ENCODE measurements at regions not wholly inside any gene's neighbourhood (a gene's known extent, or its start where the extent isn't known, plus 50 kb on each side); places are given as distances from the start of the nearest gene placed in this dataset.

- Histone ChIP-seq H3K79me2 (no peaks in the 10 kb centered on the region), H3K36me3 (ENCODE audit: control insufficient read depth, insufficient read depth, low read length) (no peaks in the 10 kb centered on the region), H3K4me3 (ENCODE audit: low read depth, low read length) (no peak overlapping the region), H3K4me1 (no peaks in the 10 kb centered on the region), H3K9ac (no peak overlapping the region), H3K27ac (no peak overlapping the region), H3K4me2 (ENCODE audit: low read length) (no peak overlapping the region), H2AFZ (no peak overlapping the region), H3K27me3 (ENCODE audit: control insufficient read depth, insufficient read depth, low read length) (no peaks in the 10 kb centered on the region), H3K9me3 (ENCODE audit: control insufficient read depth, low read length) (no peaks in the 10 kb centered on the region)
- TF ChIP-seq CTCF (IDR thresholded peaks at IDR 0.05) = no peak
These were observed 303.7 kb upstream of the SLC24A2 start for GRCh38 chr9:20092561-20092960.

DNA sequence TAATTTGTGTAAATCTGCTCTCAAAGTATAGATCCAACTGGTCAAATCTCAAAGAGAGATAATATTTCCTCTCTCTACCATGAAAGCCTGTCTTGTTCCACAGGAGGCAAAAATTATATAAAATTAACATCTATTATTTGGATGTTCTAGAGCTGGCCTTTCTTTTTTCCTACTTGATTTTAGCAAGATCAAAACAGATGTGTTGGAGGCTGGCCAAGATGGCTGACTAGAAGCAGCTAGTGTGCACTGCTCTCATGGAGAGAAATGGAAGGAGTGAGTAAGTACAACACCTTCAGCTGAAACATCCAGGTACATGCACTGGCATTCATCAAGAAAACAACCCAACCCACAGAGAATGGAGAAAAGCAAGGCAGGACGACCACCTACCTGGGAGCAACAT is 298.6 kb upstream of the SLC24A2 start:
- no peak overlapping the region for H3K27ac ChIP-seq
- H3K79me2 ChIP-seq = no peaks in the 10 kb centered on the region
- H3K27me3 ChIP-seq (ENCODE audit: control insufficient read depth, insufficient read depth, low read length) = no peaks in the 10 kb centered on the region
- no peak overlapping the region for H3K4me2 ChIP-seq (ENCODE audit: low read length)
- H3K36me3 ChIP-seq (ENCODE audit: control insufficient read depth, insufficient read depth, low read length) = no peaks in the 10 kb centered on the region
- H3K4me3 ChIP-seq (ENCODE audit: low read depth, low read length) = no peak overlapping the region
- H3K9ac ChIP-seq = no peak overlapping the region
- no peaks in the 10 kb centered on the region for H3K4me1 ChIP-seq
- no peak overlapping the region for H2AFZ ChIP-seq
- TF ChIP-seq CTCF (IDR thresholded peaks at IDR 0.05) = no peak
- no peaks in the 10 kb centered on the region for H3K9me3 ChIP-seq (ENCODE audit: control insufficient read depth, low read length)

GRCh38 chr9:20085842-20086241 is 297.0 kb upstream of the SLC24A2 start:
- no peak for TF ChIP-seq CTCF (IDR thresholded peaks at IDR 0.05)
- H3K36me3 ChIP-seq (ENCODE audit: control insufficient read depth, insufficient read depth, low read length) = no peaks in the 10 kb centered on the region
- H3K9me3 ChIP-seq (ENCODE audit: control insufficient read depth, low read length) = no peaks in the 10 kb centered on the region
- H3K4me2 ChIP-seq (ENCODE audit: low read length) = no peak overlapping the region
- no peak overlapping the region for H3K27ac ChIP-seq
- no peak overlapping the region for H3K4me3 ChIP-seq (ENCODE audit: low read depth, low read length)
- H3K79me2 ChIP-seq = no peaks in the 10 kb centered on the region
- no peak overlapping the region for H3K9ac ChIP-seq
- H3K4me1 ChIP-seq = no peaks in the 10 kb centered on the region
- H2AFZ ChIP-seq = no peak overlapping the region
- no peaks in the 10 kb centered on the region for H3K27me3 ChIP-seq (ENCODE audit: control insufficient read depth, insufficient read depth, low read length)

DNA sequence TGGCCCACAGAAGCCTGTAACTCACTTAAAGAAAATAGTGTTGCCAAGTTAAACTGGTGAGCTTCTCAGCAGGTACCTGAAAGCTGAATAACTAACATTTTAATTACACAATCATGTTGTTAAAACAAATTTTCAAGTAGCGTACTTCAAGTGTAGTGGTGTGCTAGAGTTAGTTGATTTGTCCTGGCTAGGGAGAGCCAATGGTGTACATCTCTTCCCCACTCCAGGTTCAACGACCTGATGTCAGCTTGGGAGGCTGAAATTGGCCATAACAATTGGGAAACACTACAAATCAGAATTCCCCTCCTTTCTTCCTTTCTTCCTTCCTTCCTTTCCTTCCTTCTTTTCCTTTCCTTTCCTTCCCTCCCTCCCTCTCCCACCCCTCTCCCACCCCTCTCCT is 295.3 kb upstream of the SLC24A2 start:
- H3K79me2 ChIP-seq = no peaks in the 10 kb centered on the region
- H3K27ac ChIP-seq = no peak overlapping the region
- H3K9ac ChIP-seq = no peak overlapping the region
- H3K36me3 ChIP-seq (ENCODE audit: control insufficient read depth, insufficient read depth, low read length) = no peaks in the 10 kb centered on the region
- H3K4me3 ChIP-seq (ENCODE audit: low read depth, low read length) = no peak overlapping the region
- no peak overlapping the region for H2AFZ ChIP-seq
- H3K4me1 ChIP-seq = no peaks in the 10 kb centered on the region
- no peaks in the 10 kb centered on the region for H3K27me3 ChIP-seq (ENCODE audit: control insufficient read depth, insufficient read depth, low read length)
- no peak overlapping the region for H3K4me2 ChIP-seq (ENCODE audit: low read length)
- no peak for TF ChIP-seq CTCF (IDR thresholded peaks at IDR 0.05)
- no peaks in the 10 kb centered on the region for H3K9me3 ChIP-seq (ENCODE audit: control insufficient read depth, low read length)

DNA sequence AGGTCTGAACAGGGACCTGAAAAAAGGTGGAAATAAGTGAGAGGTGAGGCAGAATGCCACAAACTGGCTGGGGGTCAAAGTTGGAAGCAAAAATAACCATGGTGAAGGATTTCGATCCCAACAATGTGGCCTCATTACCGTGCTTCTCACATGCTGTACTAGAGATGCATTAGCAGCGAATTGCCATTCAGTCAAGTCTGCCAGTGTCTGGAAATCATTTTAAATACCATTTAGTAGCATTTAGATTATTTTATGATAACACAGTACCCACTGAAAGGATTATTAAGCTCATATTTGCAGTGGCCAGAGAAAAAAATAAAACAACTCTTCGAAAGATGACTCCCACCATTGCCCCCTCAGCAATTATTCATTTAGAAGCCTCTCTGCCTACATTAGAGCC is 294.6 kb upstream of the SLC24A2 start:
- Histone ChIP-seq H3K4me3 (ENCODE audit: low read depth, low read length) (no peak overlapping the region), H3K27ac (no peak overlapping the region), H2AFZ (no peak overlapping the region), H3K9me3 (ENCODE audit: control insufficient read depth, low read length) (no peaks in the 10 kb centered on the region), H3K36me3 (ENCODE audit: control insufficient read depth, insufficient read depth, low read length) (no peaks in the 10 kb centered on the region), H3K79me2 (no peaks in the 10 kb centered on the region), H3K27me3 (ENCODE audit: control insufficient read depth, insufficient read depth, low read length) (no peaks in the 10 kb centered on the region), H3K4me2 (ENCODE audit: low read length) (no peak overlapping the region), H3K9ac (no peak overlapping the region), H3K4me1 (no peaks in the 10 kb centered on the region)
- no peak for TF ChIP-seq CTCF (IDR thresholded peaks at IDR 0.05)
